Breast epithelium (tissue), 3 donors: ENCODE measurements at regions not wholly inside any gene's neighbourhood (a gene's known extent, or its start where the extent isn't known, plus 50 kb on each side); places are given as distances from the start of the nearest gene placed in this dataset.

Experiments
- POLR2A ChIP-seq: fragments of 450-650 bp; IDR thresholded peaks from one replicate; pipeline ENCODE4 v1.6.1; 2016; ENCODE audit warnings: antibody characterized with exemption, mild to moderate bottlenecking, moderate library complexity
- POLR2AphosphoS5 ChIP-seq, 3 donors: sonication (generic); formaldehyde crosslinking; IDR thresholded peaks; one replicate each; pipeline ENCODE4 v1.6.1; 2017; ENCODE audit warnings: antibody characterized with exemption in 3 of 3
- TF ChIP-seq, protein P1 (sequence below), 3 donors: fragments of 450-650 bp; IDR thresholded peaks; one replicate each; pipeline ENCODE4 v1.5.1; 2016 to 2017; ENCODE audit warnings: antibody characterized with exemption in 3 of 3, mild to moderate bottlenecking in 3 of 3, moderate library complexity in 3 of 3

DNA sequence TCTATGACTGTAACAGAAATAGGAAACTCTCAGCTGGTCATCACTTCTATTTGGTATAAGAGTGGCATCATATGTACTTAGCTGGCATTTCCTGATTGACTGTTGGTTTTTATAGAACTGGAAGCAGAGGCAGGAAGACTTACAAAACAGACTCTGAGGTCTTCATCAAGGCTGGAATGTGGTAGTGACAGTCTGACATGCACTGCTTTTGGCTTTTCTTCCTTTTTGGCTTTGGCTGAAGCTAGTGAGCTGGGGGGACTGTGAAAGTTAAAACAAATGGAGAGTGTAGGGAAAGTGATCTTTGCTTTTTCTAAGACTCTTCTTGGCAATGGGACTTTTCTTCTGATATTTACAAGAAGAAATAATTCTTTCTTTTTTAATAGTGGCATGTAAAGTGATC, 121.1 kb upstream of the SLC4A4 start:
- TF ChIP-seq, protein P1, sequence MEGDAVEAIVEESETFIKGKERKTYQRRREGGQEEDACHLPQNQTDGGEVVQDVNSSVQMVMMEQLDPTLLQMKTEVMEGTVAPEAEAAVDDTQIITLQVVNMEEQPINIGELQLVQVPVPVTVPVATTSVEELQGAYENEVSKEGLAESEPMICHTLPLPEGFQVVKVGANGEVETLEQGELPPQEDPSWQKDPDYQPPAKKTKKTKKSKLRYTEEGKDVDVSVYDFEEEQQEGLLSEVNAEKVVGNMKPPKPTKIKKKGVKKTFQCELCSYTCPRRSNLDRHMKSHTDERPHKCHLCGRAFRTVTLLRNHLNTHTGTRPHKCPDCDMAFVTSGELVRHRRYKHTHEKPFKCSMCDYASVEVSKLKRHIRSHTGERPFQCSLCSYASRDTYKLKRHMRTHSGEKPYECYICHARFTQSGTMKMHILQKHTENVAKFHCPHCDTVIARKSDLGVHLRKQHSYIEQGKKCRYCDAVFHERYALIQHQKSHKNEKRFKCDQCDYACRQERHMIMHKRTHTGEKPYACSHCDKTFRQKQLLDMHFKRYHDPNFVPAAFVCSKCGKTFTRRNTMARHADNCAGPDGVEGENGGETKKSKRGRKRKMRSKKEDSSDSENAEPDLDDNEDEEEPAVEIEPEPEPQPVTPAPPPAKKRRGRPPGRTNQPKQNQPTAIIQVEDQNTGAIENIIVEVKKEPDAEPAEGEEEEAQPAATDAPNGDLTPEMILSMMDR (IDR thresholded peaks at IDR 0.05) = no peak
- no peak for TF ChIP-seq POLR2A
- no peak for TF ChIP-seq POLR2AphosphoS5 (IDR thresholded peaks at IDR 0.05)
